ENCODE measurements at regions not wholly inside any gene's neighbourhood (a gene's known extent, or its start where the extent isn't known, plus 50 kb on each side); places are given as distances from the start of the nearest gene placed in this dataset.

GRCh38 chr10:34022195-34022594 lies 687.7 kb upstream of the NRP1 start:
- TF ChIP-seq FOXP2 (optimal IDR thresholded peaks at IDR 0.05; ENCODE audit: borderline replicate concordance, extremely low read depth, extremely low read length, insufficient read depth) (no peak), POLR2AphosphoS5 (IDR thresholded peaks at IDR 0.05; ENCODE audit: low read depth, low read length) (no peak), REST (IDR thresholded peaks at IDR 0.05; ENCODE audit: insufficient read depth in 1 of 2, low read depth in 2 of 2, low read length in 2 of 2) (no peak), SIN3A (IDR thresholded peaks at IDR 0.05; ENCODE audit: borderline replicate concordance, insufficient read depth, low read length) (no peak), TAF1 (IDR thresholded peaks at IDR 0.05; ENCODE audit: borderline replicate concordance, insufficient read depth, low read length) (no peak)

GRCh38 chr10:34018784-34019183 lies 684.3 kb upstream of the NRP1 start:
- TF ChIP-seq TAF1 (IDR thresholded peaks at IDR 0.05; ENCODE audit: borderline replicate concordance, insufficient read depth, low read length) (no peak), SIN3A (IDR thresholded peaks at IDR 0.05; ENCODE audit: borderline replicate concordance, insufficient read depth, low read length) (no peak), FOXP2 (optimal IDR thresholded peaks at IDR 0.05; ENCODE audit: borderline replicate concordance, extremely low read depth, extremely low read length, insufficient read depth) (no peak), REST (IDR thresholded peaks at IDR 0.05; ENCODE audit: insufficient read depth in 1 of 2, low read depth in 2 of 2, low read length in 2 of 2) (no peak), POLR2AphosphoS5 (IDR thresholded peaks at IDR 0.05; ENCODE audit: low read depth, low read length) (no peak)

- TF ChIP-seq POLR2AphosphoS5 (IDR thresholded peaks at IDR 0.05; ENCODE audit: low read depth, low read length), result no peak
- no peak for TF ChIP-seq REST (IDR thresholded peaks at IDR 0.05; ENCODE audit: insufficient read depth in 1 of 2, low read depth in 2 of 2, low read length in 2 of 2)
- TF ChIP-seq TAF1 (IDR thresholded peaks at IDR 0.05; ENCODE audit: borderline replicate concordance, insufficient read depth, low read length), result no peak
- TF ChIP-seq FOXP2 (optimal IDR thresholded peaks at IDR 0.05; ENCODE audit: borderline replicate concordance, extremely low read depth, extremely low read length, insufficient read depth), result no peak
- no peak for TF ChIP-seq SIN3A (IDR thresholded peaks at IDR 0.05; ENCODE audit: borderline replicate concordance, insufficient read depth, low read length)
These were observed 683.7 kb upstream of the NRP1 start for GRCh38 chr10:34018129-34018528.

DNA sequence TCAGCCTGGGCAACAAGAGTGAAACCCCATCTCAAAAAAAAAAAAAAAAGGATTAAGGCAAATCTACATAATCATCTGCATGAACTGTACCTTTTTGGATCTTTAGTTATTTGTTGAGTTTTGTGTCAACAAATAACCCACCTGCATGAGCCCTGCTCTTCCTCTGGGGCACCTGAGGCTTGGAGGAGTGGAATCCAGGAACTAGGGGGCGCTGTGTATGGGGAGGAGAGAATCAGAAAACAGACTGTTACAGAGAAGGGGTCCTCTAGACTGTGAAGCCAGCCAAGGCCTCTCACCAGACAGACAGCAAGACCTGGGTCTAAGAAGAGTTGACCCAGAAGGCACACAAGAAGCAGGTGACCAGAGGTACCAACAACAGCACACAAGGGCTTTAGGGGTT lies 682.8 kb upstream of the NRP1 start:
- TF ChIP-seq REST (IDR thresholded peaks at IDR 0.05; ENCODE audit: insufficient read depth in 1 of 2, low read depth in 2 of 2, low read length in 2 of 2) (no peak), POLR2AphosphoS5 (IDR thresholded peaks at IDR 0.05; ENCODE audit: low read depth, low read length) (no peak), FOXP2 (optimal IDR thresholded peaks at IDR 0.05; ENCODE audit: borderline replicate concordance, extremely low read depth, extremely low read length, insufficient read depth) (no peak), SIN3A (IDR thresholded peaks at IDR 0.05; ENCODE audit: borderline replicate concordance, insufficient read depth, low read length) (no peak), TAF1 (IDR thresholded peaks at IDR 0.05; ENCODE audit: borderline replicate concordance, insufficient read depth, low read length) (no peak)

- TF ChIP-seq TAF1 (IDR thresholded peaks at IDR 0.05; ENCODE audit: borderline replicate concordance, insufficient read depth, low read length) (no peak), REST (IDR thresholded peaks at IDR 0.05; ENCODE audit: insufficient read depth in 1 of 2, low read depth in 2 of 2, low read length in 2 of 2) (no peak), FOXP2 (optimal IDR thresholded peaks at IDR 0.05; ENCODE audit: borderline replicate concordance, extremely low read depth, extremely low read length, insufficient read depth) (no peak), POLR2AphosphoS5 (IDR thresholded peaks at IDR 0.05; ENCODE audit: low read depth, low read length) (no peak), SIN3A (IDR thresholded peaks at IDR 0.05; ENCODE audit: borderline replicate concordance, insufficient read depth, low read length) (no peak)
These were observed 682.1 kb upstream of the NRP1 start for GRCh38 chr10:34016576-34016975.

All from PFSK-1 (cell line).